GM21360 (cell line): ENCODE measurements at regions not wholly inside any gene's neighbourhood (a gene's known extent, or its start where the extent isn't known, plus 50 kb on each side); places are given as distances from the start of the nearest gene placed in this dataset.
"Not testable (repeated sequence)": the region's sequence is repeated elsewhere in the genome, so short reads cannot be mapped to it uniquely, and the experiment has no call there.

Source experiments
- ATAC-seq: cut with Tn5 transposase; IDR thresholded peaks from one replicate; pipeline ENCODE4 v1.9.1; 2021; ENCODE audit warnings: mild to moderate bottlenecking, moderate library complexity; ENCODE audit not compliant: unreplicated experiment

DNA sequence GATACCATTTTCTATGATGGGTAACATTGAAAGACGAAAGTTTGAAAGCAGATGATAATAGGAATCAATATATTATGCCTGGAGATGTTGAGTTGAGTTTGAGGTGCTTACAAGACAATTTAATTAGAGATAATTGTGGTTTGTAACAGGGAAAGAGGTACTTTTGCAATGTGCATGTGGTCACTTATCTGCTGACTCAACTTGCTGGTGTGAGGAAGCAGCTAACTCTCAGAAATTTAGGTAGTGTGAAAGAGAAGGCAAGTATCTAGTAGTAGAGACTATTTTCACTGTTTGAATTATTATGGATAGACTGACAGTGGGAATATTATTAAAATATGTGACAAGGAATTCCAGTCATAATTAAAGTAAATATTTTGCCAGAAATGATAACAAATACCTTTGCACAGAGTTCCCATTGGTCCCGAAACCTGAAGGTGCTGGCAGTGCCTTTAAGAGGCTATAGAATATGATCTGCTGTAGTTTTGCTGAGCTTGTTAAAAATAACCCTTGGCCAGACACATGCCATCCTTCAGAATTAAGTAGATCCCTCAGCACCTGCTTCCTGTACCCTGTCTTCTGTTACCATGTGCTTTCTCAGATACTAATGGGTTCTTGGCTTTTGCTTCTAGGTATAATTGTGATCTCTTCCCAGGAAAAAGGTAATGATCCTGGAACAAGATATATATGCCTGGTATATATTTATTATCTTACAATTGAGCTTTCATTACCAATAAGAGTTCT lies 315.9 kb downstream of the BCHE start:
- ATAC-seq = no peak

DNA sequence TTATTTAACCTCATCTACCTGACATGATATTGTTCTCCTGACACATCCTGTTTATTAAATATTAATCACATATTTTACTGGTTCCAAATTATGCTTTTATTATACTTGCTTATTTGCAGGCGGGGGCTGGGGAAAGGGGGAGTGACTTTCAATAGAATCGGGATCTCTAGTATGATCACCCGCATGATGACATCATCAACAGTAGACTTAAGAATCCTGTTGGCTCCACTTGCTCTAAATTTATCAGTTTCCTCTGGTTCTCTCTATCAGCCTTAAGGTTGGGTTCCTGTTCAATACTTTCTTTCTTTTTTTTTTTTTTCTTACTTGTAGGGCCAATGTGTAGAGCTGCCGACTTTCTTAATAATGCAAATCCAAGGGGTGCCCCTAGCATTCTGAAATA lies 317.5 kb downstream of the BCHE start:
- ATAC-seq = no peak

DNA sequence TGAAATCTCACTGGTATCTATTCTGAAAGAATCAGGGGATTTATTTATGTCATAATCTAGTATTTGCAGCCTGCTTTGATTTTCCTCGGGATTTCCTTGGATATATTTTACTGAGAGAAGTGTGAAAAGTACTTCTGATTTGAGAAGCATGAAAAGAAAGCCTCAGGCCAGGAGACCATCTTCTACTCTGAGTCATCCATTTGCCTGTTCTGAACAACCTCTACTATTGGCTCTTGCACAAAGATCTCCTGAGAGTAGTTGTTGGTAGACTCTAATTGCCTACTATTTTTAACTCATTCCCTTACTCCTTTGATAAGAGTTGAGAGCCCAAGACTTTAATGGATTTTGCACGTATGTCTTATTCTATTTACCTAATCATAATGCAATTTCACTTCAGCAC lies 318.9 kb downstream of the BCHE start:
- ATAC-seq = no peak

GRCh38 chr3:165513715-165514701 lies 317.8 kb upstream of the SLITRK3 start:
- no peak for ATAC-seq

DNA sequence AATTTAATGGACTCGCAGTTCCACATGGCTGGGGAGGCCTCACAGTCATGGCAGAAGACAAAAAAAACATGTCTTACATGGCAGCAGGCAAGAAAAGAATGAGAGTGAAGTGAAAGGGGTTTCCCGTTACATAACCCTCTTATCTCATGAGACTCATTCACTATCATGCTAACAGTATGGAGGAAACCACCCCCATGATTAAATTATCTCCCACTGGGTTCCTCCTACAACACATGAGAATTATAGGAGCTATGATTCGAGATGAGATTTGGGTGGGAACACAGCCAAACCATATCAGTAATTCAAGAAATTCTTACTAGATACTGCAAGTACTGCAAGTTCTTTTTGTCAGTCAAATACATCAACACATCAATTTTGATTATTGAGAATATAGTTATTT lies 311.4 kb upstream of the SLITRK3 start:
- no peak for ATAC-seq

GRCh38 chr3:165507060-165507459 lies 310.9 kb upstream of the SLITRK3 start:
- no peak for ATAC-seq

DNA sequence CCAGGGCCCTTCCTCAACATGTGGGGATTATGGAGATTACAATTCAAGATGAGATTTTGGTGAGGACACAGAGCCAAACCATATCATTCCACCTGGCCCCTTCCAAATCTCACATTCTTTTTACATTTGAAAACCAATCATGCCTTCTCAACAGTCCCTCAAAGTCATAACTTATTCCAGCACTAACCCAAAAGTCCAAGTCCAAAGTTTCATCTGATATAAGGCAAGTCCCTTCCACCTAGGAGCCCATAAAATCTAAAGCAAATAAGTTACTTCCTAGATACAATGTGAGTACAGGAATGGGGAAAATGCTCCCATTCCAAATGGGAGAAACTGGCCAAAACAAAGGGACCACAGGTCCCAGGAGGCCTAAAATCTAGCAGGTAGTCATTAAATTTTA lies 309.5 kb upstream of the SLITRK3 start:
- no peak for ATAC-seq

- no peak for ATAC-seq
Observed at GRCh38 chr3:165504554-165504953, 308.4 kb upstream of the SLITRK3 start.

GRCh38 chr3:165503825-165504224 lies 307.6 kb upstream of the SLITRK3 start:
- ATAC-seq = no peak

GRCh38 chr3:165503346-165503745 lies 307.2 kb upstream of the SLITRK3 start:
- ATAC-seq = no peak

GRCh38 chr3:165502707-165503106 lies 306.5 kb upstream of the SLITRK3 start:
- no peak for ATAC-seq

- not testable (repeated sequence) for ATAC-seq
Observed at GRCh38 chr3:165498742-165499141, 302.6 kb upstream of the SLITRK3 start.

- no peak for ATAC-seq
Observed at GRCh38 chr3:165491487-165491886, 295.3 kb upstream of the SLITRK3 start.

DNA sequence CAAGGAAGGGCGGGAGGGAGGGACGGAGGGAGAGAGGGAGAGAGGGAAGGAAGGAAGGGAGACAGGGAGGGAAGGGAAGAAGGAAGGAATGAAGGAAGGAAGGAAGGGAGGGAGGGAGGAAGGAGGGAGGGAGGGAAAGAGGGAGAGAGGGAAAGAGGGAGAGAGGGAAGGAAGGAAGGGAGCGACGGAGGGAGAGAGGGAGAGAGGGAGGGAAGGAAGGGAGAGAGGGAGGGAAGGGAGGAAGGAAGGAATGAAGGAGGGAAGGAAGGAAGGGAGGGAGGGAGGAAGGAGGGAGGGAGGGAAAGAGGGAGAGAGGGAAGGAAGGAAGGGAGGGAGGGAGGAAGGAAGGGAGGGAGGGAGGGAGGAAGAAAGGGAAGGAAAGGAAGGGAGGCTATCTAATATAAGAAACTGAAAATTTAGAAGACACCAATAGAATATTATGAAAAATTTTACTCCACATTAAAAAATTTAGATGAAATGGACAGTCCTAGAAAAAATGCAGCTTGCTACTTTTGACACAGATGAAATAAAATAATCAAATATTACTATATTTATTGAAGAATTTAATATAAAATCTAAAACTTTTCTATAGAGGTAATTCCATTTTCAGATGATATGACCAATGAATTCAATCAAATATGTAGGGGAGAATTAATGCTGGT lies 280.3 kb upstream of the SLITRK3 start:
- no peak for ATAC-seq

- ATAC-seq = no peak
Observed at GRCh38 chr3:165466856-165467255, 270.7 kb upstream of the SLITRK3 start.

DNA sequence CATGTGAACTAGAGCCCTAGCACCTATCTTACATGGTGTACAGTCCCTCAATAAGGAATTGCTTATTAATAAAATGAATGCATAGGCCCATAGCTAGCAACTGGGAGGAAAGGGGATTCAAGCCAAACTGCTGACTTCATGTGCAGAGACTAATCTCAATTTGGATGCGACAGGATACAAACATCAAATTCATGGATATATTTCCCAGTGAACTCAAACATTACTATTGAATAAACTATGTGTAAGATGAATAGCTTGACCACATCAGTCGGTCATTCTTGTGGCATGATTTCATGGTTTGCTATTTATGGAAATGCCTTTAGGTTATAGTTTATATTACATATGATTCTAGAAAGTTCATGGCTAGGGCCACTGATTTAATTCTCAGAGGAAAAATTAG lies 268.6 kb upstream of the SLITRK3 start:
- ATAC-seq = no peak

GRCh38 chr3:165463531-165463930 lies 267.3 kb upstream of the SLITRK3 start:
- no peak for ATAC-seq

- no peak for ATAC-seq
Observed at GRCh38 chr3:165462636-165463334, 266.6 kb upstream of the SLITRK3 start.

- ATAC-seq = no peak
Observed at GRCh38 chr3:165459924-165460835, 264.0 kb upstream of the SLITRK3 start.

DNA sequence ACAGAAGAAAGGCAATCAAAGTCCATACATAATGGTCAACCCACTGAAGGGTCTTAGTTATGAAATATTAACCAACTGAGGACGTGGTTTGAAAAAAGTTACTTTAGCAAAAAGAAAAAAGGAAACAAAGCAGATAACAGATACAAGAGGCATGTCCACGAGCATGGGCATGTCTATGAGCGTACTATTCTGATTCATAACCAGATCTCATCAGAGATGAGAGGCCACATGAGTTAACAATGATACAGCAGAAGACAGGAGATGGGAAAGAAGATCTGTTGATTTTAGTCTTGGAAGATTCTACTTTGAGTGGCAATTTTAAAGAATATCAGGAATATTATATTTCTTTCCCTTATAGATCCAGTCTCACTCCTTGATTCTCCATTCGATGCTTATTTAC lies 262.9 kb upstream of the SLITRK3 start:
- no peak for ATAC-seq
